ENCODE measurements at regions not wholly inside any gene's neighbourhood (a gene's known extent, or its start where the extent isn't known, plus 50 kb on each side); places are given as distances from the start of the nearest gene placed in this dataset.

DNA sequence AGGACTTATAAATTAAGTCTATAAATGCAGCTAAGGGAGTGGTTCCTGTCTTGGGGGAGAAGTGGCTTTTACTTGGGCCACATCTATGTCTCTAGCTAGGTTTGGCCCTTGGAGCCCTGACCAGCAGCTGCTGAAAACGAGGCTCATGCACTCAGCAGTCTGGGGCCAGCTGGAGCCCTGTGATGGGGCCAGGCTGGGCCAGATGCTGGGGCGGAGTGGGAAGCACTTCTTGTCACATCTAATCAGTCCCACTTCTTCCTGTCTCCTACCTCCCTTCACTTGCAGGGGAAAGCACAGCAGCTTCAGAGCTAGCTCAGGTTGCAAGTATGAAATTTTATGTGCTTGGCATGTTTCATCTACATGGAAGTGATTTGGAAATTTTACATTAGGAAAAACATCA lies 209.9 kb upstream of the ROPN1 start:
- TF ChIP-seq, protein P1, sequence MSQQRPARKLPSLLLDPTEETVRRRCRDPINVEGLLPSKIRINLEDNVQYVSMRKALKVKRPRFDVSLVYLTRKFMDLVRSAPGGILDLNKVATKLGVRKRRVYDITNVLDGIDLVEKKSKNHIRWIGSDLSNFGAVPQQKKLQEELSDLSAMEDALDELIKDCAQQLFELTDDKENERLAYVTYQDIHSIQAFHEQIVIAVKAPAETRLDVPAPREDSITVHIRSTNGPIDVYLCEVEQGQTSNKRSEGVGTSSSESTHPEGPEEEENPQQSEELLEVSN (IDR thresholded peaks at IDR 0.05) = no peak
- TF ChIP-seq, protein P2, sequence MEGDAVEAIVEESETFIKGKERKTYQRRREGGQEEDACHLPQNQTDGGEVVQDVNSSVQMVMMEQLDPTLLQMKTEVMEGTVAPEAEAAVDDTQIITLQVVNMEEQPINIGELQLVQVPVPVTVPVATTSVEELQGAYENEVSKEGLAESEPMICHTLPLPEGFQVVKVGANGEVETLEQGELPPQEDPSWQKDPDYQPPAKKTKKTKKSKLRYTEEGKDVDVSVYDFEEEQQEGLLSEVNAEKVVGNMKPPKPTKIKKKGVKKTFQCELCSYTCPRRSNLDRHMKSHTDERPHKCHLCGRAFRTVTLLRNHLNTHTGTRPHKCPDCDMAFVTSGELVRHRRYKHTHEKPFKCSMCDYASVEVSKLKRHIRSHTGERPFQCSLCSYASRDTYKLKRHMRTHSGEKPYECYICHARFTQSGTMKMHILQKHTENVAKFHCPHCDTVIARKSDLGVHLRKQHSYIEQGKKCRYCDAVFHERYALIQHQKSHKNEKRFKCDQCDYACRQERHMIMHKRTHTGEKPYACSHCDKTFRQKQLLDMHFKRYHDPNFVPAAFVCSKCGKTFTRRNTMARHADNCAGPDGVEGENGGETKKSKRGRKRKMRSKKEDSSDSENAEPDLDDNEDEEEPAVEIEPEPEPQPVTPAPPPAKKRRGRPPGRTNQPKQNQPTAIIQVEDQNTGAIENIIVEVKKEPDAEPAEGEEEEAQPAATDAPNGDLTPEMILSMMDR (IDR thresholded peaks at IDR 0.05; ENCODE audit: control extremely low read depth in 1 of 3, insufficient read depth in 1 of 3, low read depth in 1 of 3, low read length in 3 of 3) = no peak
- TF ChIP-seq SUZ12 (IDR thresholded peaks at IDR 0.05; ENCODE audit: low read length) (no peak), RXRA (IDR thresholded peaks at IDR 0.05; ENCODE audit: insufficient read depth, low read depth, low read length) (no peak), POLR2A (IDR thresholded peaks at IDR 0.05; ENCODE audit: control extremely low read depth in 1 of 2, low read depth in 2 of 2, low read length in 2 of 2) (no peak), ZNF274 (IDR thresholded peaks at IDR 0.05; ENCODE audit: borderline replicate concordance, extremely low read depth, low read length) (no peak), SRF (IDR thresholded peaks at IDR 0.05; ENCODE audit: low read depth, low read length) (no peak), JUND (IDR thresholded peaks at IDR 0.05; ENCODE audit: low read length) (no peak), SAP30 (IDR thresholded peaks at IDR 0.05; ENCODE audit: insufficient read depth, insufficient replicate concordance, low read length) (no peak), NANOG (IDR thresholded peaks at IDR 0.05; ENCODE audit: insufficient read depth, low read depth, low read length, poor library complexity, severe bottlenecking) (no peak), MAFK (IDR thresholded peaks at IDR 0.05; ENCODE audit: low read depth, low read length) (no peak)
- TF ChIP-seq, protein P3, sequence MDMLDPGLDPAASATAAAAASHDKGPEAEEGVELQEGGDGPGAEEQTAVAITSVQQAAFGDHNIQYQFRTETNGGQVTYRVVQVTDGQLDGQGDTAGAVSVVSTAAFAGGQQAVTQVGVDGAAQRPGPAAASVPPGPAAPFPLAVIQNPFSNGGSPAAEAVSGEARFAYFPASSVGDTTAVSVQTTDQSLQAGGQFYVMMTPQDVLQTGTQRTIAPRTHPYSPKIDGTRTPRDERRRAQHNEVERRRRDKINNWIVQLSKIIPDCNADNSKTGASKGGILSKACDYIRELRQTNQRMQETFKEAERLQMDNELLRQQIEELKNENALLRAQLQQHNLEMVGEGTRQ (IDR thresholded peaks at IDR 0.05; ENCODE audit: low read length) = no peak
